Lung (tissue), 11 donors: ENCODE measurements at regions not wholly inside any gene's neighbourhood (a gene's known extent, or its start where the extent isn't known, plus 50 kb on each side); places are given as distances from the start of the nearest gene placed in this dataset.
"Not testable (repeated sequence)": the region's sequence is repeated elsewhere in the genome, so short reads cannot be mapped to it uniquely, and the experiment has no call there.

ENCODE experiments used
- ATAC-seq: fragments of 200-7000 bp; cut with Tn5 transposase; one replicate; pipeline ENCODE4 v1.9.1; 2020; ENCODE audit warnings: moderate number of reproducible peaks; ENCODE audit not compliant: insufficient read depth, low FRiP score
- DNase-seq, 3 donors: peaks; one replicate each; pipeline ENCODE4 v3.0.0-alpha.2; 2013 to 2017
- H3K27ac ChIP-seq, 2 donors: one replicate each; pipeline ENCODE4 v1.5.1; 2013; ENCODE audit warnings: mild to moderate bottlenecking in 2 of 2, moderate library complexity in 2 of 2, control low read depth in 1 of 2, inconsistent platforms in 1 of 2, low read depth in 1 of 2, low read length in 1 of 2
- H3K27me3 ChIP-seq, 3 donors: one replicate each; pipeline ENCODE4 v1.5.1; 2013; ENCODE audit warnings: low read length in 2 of 3; ENCODE audit not compliant: control insufficient read depth in 3 of 3, insufficient read depth in 3 of 3
- H3K36me3 ChIP-seq, 4 donors: one replicate each; pipeline ENCODE4 v1.5.1; 2013; ENCODE audit warnings: low read length in 4 of 4, mild to moderate bottlenecking in 1 of 4, moderate library complexity in 1 of 4; ENCODE audit not compliant: control insufficient read depth in 4 of 4, insufficient read depth in 4 of 4
- H3K4me1 ChIP-seq, 5 donors: one replicate each; pipeline ENCODE4 v1.5.1; 2013; ENCODE audit warnings: low read length in 5 of 5, mild to moderate bottlenecking in 2 of 5, moderate library complexity in 1 of 5; ENCODE audit not compliant: control insufficient read depth in 5 of 5, insufficient read depth in 5 of 5
- H3K4me3 ChIP-seq: one replicate; pipeline ENCODE4 v1.5.1; 2013; ENCODE audit warnings: mild to moderate bottlenecking, control low read depth, moderate library complexity
- H3K9ac ChIP-seq, 2 donors: one replicate each; pipeline ENCODE4 v1.5.1; 2013; ENCODE audit warnings: low read length in 2 of 2, control low read depth in 1 of 2; ENCODE audit not compliant: insufficient read depth in 1 of 2
- H3K9me3 ChIP-seq, 4 donors: one replicate each; pipeline ENCODE4 v1.5.1; 2013; ENCODE audit warnings: low read length in 3 of 4, mild to moderate bottlenecking in 1 of 4, moderate library complexity in 1 of 4; ENCODE audit not compliant: control insufficient read depth in 4 of 4, insufficient read depth in 3 of 4
- WGBS, 2 donors: extraction: QIAGEN DNeasy Blood & Tissue Kit; methylation state at CpG; one replicate each; pipeline ENCODE4 v1.1.7; 2013; 5-methylcytosine and 5-hydroxymethylcytosine counted together
- TF ChIP-seq, protein P1 (sequence below): IDR thresholded peaks from 2 replicates; pipeline ENCODE4 v1.5.1; 2012; ENCODE audit warnings: mild to moderate bottlenecking; ENCODE audit errors: control extremely low read depth, extremely low read depth
- donor health status: control.
- donor health status: control.
- donor health status: Bipolar disorder and iron deficiency.
- donor health status: healthy.
- donor health status: DM: yes; HTN: yes; CAD: no.

- H3K9me3 ChIP-seq, result peaks cover 0 to 11% (median 0%) of the 10 kb centered on the region in 4 donors
- not testable (repeated sequence) for ATAC-seq, H3K9ac ChIP-seq, H3K36me3 ChIP-seq, H3K27ac ChIP-seq, H3K4me3 ChIP-seq, H3K27me3 ChIP-seq, H3K4me1 ChIP-seq
- WGBS, 2 donors, result 7 to 33% methylated on average over 11 of the region's 11 CpGs
- peak; percentile 6 to 58 (median 31) for DNase-seq
Measured at GRCh38 chr20:30500447-30500820, 757.0 kb upstream of the DEFB115 start.

- WGBS, 2 donors, result 61 to 77% methylated on average over 23 of the region's 23 CpGs
- no peak for ATAC-seq
- TF ChIP-seq, protein P1, sequence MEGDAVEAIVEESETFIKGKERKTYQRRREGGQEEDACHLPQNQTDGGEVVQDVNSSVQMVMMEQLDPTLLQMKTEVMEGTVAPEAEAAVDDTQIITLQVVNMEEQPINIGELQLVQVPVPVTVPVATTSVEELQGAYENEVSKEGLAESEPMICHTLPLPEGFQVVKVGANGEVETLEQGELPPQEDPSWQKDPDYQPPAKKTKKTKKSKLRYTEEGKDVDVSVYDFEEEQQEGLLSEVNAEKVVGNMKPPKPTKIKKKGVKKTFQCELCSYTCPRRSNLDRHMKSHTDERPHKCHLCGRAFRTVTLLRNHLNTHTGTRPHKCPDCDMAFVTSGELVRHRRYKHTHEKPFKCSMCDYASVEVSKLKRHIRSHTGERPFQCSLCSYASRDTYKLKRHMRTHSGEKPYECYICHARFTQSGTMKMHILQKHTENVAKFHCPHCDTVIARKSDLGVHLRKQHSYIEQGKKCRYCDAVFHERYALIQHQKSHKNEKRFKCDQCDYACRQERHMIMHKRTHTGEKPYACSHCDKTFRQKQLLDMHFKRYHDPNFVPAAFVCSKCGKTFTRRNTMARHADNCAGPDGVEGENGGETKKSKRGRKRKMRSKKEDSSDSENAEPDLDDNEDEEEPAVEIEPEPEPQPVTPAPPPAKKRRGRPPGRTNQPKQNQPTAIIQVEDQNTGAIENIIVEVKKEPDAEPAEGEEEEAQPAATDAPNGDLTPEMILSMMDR, result no peak
Measured at GRCh38 chr20:30500829-30501440, 756.5 kb upstream of the DEFB115 start.

GRCh38 chr20:30502670-30503069, 754.8 kb upstream of the DEFB115 start:
- Histone ChIP-seq H3K27me3 (no peaks in the 10 kb centered on the region), H3K4me3 (no peak overlapping the region), H3K36me3 (no peaks in the 10 kb centered on the region), H3K9me3 (peaks cover 0 to 11% (median 1%) of the 10 kb centered on the region in 4 donors), H3K4me1 (no peaks in the 10 kb centered on the region), H3K9ac (no peak overlapping the region), H3K27ac (no peak overlapping the region)
- DNase-seq (peak in 1 of 3 donors; percentile 0), ATAC-seq (no peak)
- TF ChIP-seq, protein P1, result no peak

More at GRCh38 chr20:30500829-30501440, 756.5 kb upstream of the DEFB115 start:
- Histone ChIP-seq H3K27ac (no peak overlapping the region), H3K27me3 (no peaks in the 10 kb centered on the region), H3K9me3 (peaks cover 0 to 11% (median 0%) of the 10 kb centered on the region in 4 donors), H3K36me3 (no peaks in the 10 kb centered on the region), H3K9ac (no peak overlapping the region), H3K4me3 (no peak overlapping the region), H3K4me1 (no peaks in the 10 kb centered on the region)
- DNase-seq, result no peak

DNA sequence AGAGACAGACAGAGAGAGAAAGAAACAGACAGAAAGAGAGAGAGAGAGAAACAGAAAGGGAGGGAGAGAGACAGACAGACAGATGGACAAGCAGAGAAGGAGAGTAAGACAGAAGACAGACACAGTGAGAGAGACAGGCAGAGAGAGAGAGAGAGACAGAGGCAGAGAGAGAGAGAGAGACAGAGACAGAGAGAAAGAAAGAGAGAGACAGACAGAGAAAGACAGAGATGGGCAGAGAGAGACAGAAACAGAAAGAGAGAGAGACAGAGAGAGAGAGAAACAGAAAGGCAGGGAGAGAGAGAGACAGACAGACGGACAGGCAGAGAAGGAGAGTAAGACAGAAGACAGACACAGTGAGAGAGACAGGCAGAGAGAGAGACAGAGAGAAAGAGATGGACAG, 754.3 kb upstream of the DEFB115 start:
- not testable (repeated sequence) for H3K4me1 ChIP-seq, H3K36me3 ChIP-seq, H3K4me3 ChIP-seq, H3K9ac ChIP-seq, H3K27ac ChIP-seq, ATAC-seq, H3K27me3 ChIP-seq, DNase-seq
- peaks cover 0 to 11% (median 1%) of the 10 kb centered on the region in 4 donors for H3K9me3 ChIP-seq
- WGBS, 2 donors, result 41 to 42% methylated on average over 1 of the region's 1 CpG
